Nucleus accumbens (tissue), 56 donors: ENCODE measurements at regions not wholly inside any gene's neighbourhood (a gene's known extent, or its start where the extent isn't known, plus 50 kb on each side); places are given as distances from the start of the nearest gene placed in this dataset.

Experiments
- DNase-seq, 56 donors: peaks; one replicate each; lab custom pipeline; 2025; lab: John Stamatoyannopoulos, UW

DNA sequence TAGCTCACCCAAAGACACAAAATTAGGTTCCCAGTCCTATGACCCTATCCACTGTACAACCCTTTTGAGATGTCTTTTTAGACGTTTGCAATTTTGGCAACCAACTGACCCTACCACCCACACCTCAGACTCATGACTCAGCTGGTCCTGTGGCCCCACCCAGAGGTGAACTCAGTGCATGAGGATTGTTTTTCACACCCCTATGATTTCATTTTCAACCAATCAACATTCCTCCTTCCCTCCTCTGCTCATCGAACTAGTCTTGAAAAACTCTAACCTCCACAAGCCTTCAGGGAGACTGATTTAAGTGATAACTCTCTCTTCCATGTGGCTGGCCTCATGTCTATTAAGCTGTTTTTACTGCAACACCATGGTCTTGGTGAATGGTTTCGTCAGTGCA is 350.7 kb downstream of the UQCRFS1 start:
- no peak for DNase-seq

DNA sequence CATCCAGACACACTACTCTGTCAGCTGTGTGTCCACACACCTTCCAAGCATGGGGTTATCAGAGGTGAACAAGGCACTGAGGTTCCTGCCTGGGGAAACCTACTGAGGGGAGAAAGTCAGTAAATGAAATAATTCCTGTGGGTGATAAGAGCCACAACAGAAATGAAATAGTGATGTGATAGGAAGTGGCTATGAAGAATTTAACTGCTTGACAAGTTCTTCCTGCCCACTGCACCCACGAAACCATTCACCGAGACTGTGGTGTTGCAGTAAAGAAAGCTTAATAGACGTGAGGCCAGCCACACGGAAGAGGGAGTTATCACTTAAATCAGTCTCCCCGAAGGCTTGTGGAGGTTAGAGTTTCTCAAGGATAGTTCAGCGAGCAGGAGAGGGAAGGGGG is 353.1 kb downstream of the UQCRFS1 start:
- DNase-seq = no peak

DNA sequence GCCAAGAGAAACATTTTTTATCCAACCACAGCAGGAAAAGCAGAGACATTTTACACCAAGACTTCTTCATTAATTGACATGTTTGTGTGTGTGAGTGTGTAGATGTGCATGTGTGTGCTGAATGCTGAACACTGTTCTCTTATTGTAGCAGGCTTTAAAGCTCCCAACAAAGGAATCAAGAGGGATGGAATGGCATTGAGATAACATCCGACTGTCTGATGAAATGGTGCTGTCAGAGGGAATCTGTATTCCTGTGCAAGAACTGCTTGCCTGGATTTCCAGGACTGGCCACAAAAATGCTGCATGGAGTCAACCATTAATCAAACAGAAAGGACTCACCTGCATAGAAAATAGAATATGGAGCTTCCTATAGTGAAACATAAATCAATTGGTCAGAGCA is 354.0 kb downstream of the UQCRFS1 start:
- DNase-seq = no peak

DNA sequence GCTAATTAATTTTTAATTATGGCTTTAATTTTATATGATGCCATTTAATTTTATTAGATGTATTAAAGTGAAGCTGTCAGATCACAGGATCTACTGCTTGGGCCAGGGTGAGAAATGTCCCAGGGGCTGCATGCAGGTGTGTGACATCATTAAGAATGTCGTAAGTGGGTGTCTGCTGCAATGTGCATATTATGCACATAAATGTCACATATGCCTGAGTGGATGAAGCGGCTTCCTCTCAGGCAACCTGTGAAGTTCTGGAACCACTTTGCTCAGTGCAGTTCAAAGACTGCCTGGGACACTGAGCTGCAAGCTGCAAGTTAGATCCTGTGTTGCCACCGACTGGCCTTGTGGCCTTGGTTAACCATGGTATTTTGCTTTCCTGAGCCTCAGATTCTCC is 355.0 kb downstream of the UQCRFS1 start:
- DNase-seq = no peak

DNA sequence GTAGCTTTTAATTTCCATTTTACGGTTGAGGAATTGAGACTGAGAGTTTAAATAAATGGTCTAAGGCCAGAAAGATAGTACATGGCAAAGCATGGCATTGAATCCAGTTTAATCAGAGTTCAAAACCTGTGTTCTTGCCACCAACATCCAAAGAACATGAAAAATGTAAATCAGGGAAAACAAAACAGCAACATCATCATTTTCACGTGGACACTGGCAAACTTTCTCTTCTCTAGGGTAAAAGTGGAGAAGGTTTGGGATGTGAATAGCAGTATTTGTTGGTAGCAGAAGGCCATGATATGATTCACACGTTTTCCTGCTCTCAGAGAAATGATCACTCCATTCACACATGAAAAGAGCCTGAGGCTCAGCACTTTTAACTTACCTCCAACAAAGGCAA is 357.7 kb downstream of the UQCRFS1 start:
- DNase-seq = no peak

DNA sequence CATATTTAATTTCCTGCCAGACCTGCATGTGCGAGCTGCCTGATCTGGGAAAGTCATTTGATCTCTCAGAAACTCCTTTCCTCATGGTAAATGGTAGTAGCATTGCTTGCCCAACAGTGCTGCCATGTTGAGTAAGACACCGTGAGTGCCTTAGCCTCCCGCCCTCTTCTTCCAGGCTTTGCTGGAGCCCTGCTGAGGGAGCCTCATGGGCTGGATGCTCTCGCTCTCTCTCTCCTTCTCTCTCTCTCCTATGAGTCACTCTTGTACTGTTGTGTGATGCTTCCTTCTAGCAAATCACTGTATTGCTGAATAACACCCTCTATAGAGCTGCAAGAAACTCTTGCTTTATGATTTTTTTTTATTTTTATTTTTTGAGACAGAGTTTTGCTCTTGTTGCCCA is 365.5 kb downstream of the UQCRFS1 start:
- DNase-seq = no peak

DNA sequence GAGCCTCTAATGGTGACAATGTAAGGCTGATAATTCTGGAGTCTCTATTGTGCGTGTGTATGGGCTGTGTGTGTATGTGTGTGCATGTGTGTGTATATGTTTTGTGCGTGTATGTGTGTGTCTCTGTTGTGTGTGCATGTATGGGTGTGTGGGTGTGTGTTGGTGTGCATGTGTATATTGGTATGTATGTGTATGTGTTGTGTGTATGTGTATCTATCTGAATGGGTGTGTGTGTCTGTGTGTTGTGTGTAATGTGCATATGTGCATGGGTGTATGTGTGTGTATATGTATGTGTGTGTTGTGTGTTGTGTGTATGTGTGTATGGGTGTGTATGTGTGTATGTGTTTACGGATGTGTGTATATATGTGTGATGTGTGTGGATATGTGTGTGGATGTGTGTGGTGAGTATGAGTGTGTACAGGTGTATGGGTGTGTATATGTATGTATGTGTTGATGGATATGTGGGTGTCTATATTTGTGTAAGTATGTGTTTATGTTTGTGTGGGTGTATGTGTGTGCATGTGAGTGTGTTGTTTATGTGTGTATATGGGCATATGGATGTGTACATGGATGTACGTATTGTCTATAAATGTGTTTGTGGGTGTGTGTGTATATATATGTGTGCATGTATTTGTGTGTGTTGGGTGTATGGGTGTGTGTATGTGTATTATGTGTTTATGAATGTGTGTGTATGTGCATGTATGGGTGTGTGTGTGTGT is 366.7 kb downstream of the UQCRFS1 start:
- no peak for DNase-seq

DNA sequence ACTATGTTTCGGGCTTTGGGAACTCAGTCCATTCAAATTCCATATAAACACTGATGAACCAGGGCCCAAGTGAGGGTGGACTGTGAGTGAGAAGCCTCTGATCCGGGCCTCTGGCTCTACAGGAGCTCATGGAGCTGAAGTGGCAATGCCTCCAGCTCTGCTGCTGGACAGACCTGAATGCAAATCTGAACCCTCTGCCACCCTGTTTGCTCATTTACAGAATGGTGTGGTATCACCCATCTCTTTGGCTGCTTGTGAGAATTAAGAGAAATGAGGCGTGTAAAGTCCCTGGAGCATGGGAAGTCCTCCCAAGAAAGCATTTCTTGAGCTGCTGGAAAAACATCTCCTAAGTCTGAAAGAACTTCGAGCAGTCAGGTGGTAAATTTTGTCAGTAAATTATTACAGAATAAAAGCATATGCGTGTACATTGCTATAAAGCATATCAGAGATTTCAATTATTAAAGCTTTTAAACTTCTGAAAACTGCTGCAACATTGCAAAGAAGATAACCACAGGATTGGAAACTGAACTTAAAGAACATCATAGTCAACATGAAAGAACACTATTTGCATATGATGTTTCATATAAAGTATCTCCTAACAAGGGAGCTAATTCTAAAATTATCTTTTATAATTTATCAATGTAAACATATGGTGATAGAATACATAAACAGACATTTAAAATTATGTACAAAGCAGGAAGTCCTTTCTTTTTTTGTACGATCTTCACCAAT is 369.0 kb downstream of the UQCRFS1 start:
- DNase-seq = no peak

DNA sequence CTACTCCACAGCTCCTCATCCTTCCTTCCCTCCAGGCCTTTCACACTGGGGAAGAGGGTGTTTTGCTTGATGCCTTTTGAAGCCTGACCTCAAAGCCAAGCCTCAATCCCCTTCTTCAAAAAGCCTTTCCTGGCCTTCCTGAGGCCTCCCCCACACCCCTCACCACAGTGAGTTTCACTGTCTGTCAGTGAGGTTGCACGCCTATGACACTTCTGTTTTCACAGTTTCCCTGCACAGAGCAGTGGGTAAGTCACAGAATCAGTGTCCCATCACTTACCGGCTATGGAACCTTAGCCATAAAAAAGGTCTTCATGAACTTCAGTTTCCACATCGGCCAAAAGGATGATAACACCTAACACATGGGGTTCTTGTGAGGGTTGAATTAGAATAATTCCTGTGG is 371.4 kb downstream of the UQCRFS1 start:
- no peak for DNase-seq

DNA sequence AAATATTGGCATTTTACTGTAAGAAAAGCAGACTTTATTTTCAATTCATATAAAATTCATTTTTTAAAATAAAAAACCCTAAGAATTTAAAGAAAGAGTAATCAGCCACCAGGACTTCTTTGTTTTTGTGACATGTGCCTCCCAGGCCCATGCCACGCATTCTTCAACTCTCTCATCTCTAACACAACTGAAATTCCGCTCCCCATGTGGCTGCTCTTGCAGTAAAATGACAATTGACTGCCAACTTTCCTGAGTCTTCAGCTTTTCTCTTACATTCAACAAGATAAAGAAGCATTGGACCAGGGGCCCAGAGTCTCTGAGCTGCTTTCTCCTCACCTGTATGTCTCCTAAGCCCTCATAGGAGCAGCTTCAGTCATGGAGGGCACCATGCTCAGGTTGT is 372.1 kb downstream of the UQCRFS1 start:
- DNase-seq = no peak

DNA sequence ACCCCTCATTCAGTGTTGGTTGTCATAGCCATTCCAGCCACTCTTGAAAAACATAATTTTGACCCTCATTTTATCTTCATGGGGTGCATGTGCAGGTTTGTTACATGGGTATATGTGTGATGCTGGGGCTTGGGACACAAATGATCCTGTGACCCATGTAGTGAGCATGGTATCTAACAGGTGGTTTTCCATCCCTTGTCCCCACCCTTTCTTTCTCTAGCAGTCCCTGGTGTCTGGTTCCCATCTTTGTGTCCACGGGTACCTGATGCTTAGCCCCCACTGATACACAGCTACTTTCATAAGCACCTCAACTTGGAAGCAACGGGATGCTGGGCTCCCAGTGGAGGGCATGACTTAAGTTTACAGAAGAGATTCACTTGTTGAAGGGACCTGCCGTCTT is 373.5 kb downstream of the UQCRFS1 start:
- no peak for DNase-seq

DNA sequence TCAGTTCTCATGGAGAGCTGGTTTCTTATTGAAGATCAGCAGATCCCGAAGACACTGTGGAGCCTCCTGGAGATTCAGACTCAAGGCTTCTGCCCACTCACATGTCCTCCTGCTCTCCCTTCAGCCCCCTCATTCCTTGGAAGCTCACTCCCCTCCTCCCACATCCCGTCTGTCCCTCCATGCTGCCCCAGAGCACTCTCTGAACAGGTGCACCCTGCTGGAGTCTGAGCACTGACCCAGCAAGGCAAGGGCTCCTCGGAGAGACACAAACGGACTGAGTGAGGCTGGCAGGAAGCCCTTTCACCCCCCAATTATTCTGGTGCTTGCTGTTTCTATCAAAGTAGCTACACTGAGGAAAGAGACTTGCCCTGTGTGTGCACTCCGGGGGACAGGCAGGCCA is 374.0 kb downstream of the UQCRFS1 start:
- DNase-seq = no peak

DNA sequence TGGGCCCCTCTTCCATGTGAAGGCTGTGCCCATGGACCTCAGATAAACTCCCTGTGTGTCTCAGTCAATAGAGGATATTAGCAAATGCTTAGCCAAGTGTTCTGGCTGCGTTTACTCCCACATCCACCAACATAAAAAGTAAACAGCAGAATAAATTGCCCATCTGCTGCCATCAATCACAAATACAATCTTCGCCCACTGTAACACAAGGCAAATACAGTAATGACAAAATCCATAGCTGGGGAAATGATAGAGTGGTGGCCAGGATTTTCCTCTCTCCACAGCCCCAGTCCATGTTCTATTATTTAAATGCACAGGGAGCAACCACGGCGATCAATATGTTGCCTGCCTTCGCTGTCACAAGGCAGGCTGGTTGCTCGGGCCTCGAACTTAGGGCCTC is 376.5 kb downstream of the UQCRFS1 start:
- DNase-seq = no peak

DNA sequence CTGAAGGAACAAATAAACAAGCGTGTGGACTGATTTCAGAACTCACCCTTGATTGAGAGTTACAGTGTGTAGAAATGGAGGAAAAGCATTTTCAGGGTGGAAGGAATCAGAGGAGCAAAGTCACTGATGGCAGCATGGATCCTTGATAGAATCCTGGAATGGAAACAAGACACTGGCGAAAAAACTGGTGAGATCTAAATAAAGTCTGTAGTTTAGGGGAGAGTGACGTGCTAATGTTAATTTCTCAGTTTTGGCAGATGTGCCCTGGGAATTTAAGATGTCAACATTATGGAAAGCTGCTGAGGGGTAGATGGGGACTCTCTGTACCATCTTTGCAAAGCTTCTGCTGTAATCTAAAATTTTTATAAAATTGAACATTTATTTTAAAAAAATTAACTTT is 378.0 kb downstream of the UQCRFS1 start:
- no peak for DNase-seq

DNA sequence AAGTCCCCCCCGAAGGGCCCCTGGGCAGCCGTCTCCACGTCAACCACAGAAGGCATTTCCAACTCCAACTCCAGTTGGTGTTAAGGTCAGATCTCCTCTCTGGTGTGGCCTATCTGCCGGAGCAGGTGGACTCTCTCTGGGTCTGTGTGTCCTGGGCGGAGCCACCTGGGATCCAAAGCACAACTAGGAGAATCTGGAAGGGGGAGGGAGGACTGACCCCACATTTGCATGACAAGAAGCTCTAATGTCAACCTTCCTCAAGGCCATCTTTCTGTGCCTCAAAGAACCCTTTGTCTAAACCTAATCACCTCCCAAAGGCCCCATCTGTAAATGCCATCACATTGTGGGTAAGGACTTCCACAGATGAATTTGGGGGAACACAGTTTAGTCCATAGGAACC is 381.5 kb downstream of the UQCRFS1 start:
- DNase-seq = no peak

DNA sequence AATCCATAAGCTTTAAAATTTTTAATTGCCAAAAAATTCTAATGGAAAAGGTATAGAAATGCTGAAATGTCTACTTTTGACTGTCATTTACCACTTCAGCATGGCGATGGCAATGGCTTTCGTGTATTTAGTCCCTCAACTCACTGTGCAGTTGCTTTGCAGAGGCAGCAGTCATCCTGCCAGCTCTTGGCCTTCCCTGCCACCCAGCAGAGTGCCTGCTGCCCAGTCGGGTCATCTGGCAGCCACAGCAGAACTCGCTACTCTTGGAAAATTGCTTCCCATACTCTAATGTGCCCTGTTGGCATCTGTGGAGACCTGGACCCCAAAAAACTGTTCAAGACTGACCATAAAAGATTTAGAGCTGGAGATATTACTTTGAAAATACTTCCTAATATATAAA is 383.2 kb downstream of the UQCRFS1 start:
- DNase-seq = peak in 6 of 56 donors; percentile 2 to 21 (median 6)

DNA sequence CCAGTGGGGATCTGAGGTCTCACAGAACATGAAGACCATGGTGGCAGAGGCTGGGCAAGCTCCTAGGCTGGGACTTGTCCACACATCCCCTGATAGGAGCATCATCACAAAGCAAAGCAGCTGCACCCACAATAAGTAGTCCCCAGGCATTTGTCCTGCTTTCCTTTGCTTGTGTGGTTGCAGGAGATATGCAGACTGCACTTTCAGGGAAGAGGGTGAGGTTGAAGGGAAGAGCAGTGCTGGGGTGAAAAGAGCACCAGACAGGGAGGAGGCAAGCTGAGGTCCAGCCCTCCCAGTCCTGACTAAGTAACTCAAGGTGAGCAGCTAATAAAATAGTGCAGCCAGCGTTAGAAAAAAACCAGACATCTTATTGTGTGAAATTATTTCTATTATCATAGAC is 383.6 kb downstream of the UQCRFS1 start:
- DNase-seq = no peak

DNA sequence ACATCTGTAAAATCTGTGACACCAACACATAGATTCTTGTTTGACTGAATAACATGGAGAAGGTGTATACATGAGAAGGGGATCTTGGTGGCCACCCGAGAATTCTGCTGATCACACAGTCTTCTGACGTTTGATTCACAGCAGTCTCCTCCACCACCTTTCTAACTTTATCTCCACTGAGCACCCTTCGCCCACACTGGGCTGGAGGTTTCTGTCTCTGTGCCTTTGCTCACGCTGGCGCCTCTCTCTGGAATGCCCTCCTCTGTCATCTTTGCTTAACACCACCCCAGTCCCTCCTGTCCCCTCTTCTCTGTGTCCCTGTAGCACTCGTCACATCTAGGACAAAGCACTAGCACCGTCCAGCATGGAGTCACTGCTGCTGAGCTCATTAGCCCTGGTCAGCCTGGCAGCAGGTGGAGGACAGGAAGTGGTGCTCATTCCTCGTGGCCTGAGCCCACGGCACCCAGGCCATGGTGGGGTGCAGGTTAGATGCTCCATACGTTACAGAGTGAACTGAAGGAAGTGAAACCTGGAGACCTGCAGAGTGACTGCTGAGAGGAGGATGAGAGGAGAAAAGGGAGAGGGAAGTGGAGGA is 384.6 kb downstream of the UQCRFS1 start:
- no peak for DNase-seq

DNA sequence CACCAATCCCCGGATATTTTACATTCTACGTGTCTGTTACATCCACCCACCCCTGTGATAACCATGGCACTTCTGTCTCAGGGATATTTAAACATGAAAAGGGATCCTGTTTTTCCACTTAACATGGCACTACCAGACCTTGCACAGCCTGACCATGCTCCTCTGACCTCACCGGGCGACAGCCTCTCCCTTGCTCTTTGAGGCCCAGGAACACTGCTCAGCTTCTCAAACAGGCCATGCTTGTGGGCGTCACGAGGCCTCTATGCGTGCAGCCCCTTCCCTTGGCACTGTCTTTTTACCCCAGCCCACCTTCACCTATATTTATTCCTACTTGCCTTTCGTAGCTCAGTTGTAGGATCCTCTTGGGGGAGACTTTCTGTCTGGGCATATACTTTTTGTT is 385.6 kb downstream of the UQCRFS1 start:
- no peak for DNase-seq

DNA sequence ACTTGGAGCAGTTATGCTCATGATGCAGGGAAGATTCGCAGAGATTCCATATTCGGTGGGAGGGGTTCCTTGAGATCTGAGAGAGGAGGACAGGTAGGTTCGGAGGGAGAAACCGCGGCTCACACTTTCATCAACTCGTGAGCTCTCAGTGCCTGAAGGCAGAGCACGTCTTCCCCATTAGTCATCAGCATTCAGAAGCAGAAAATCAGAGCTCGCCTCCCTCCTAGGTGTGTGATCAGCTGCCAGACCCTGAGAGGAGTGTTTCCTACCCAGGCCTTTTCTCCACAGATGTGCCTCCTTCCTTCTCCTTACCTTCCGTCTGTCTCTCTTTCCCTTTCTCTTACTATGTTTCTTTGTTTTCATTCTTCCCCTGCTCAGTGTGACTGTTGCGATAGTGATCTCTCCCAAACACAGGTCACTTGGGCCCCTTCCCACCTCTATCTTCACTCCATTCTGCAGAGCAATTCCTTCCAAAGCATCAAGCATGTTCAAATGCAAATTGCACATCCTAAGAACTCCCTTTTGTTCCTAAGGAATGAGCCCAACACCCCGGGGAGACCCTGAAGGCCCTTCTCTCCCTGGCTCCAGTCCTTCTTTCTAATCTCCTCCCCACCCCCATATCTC is 389.5 kb downstream of the UQCRFS1 start:
- DNase-seq = peak in 1 of 56 donors; percentile 3

DNA sequence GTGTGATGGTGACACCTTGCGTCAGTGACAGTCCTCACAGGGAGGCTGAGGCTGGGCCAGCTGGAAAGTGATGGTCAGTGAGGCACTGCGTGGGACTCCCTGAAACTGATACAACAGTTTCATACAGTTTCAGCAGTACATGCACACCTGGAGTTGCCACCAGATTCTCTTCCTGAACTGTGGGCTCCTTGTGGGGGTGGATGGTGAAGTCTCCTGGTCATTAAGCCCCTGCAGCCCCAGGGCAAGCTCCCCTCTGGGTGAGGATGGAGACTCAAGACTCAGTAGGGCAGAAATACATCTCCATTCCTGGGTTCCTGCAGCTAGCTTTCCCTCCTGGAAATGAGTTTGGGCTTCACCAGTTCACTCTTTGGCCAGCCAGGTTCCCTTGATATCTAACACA is 392.7 kb downstream of the UQCRFS1 start:
- no peak for DNase-seq

DNA sequence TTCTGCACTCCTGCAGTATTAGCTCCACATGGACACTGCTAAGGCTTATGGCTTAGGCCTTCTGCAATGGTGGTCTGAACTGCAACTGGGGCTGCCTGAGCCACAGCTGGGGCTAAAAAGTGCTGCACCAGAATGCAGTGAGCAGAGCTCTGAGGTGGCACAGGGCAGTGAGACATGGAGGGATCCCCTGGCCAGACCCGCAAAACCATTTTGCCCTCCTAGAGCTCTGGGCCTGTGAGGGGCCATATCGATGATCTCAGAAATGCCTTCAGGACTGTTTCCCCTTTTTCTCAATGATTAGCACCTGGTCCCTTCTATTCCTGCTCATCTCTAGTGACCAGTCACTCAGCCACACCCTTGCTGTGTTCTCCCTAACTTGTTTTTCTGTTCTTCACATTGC is 397.7 kb downstream of the UQCRFS1 start:
- no peak for DNase-seq
